ENCODE measurements at regions not wholly inside any gene's neighbourhood (a gene's known extent, or its start where the extent isn't known, plus 50 kb on each side); places are given as distances from the start of the nearest gene placed in this dataset.

DNA sequence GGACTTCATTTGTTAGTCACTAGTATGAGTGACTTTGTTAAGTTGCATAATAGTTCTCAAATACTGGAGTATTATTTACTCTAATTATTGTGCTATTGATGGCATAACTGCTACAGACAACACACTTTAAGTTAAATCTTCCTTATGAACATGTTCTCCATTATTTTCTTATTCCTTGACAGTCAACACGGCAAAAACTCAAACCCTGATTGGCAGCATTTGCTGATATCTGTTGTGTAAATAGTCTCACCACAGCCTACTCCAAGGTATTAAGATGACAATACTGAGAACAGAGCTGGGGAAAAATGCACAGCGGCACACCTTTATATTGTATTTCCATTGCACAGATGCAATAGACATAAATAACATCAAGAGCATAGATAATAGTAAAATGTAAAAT is 568.0 kb upstream of the AADAT start:
- TF ChIP-seq POLR2AphosphoS5 (IDR thresholded peaks at IDR 0.05; ENCODE audit: low read depth, low read length) (no peak), POLR2A (IDR thresholded peaks at IDR 0.05; ENCODE audit: low read depth, low read length) (no peak)
